HL-60 (cell line): ENCODE measurements at regions not wholly inside any gene's neighbourhood (a gene's known extent, or its start where the extent isn't known, plus 50 kb on each side); places are given as distances from the start of the nearest gene placed in this dataset.

Source experiments
- DNase-seq, 2 experiments: peaks; one replicate each; pipeline ENCODE4 v3.0.0-alpha.2; 2010 to 2020; ENCODE audit warnings: low read depth in 1 of 2, low spot score in 1 of 2
- H3K27ac ChIP-seq: fragments of 250-450 bp; sonication (Bioruptor Pico); replicated peaks from 2 replicates; pipeline ENCODE4 v1.5.1; 2020; ENCODE audit warnings: mild to moderate bottlenecking, moderate library complexity
- H3K27me3 ChIP-seq: fragments of 250-450 bp; sonication (Bioruptor Pico); 2 replicates; pipeline ENCODE4 v1.5.1; 2021; ENCODE audit warnings: mild to moderate bottlenecking, moderate library complexity; ENCODE audit not compliant: insufficient read depth, poor library complexity, severe bottlenecking
- H3K4me3 ChIP-seq: replicated peaks from 2 replicates; pipeline ENCODE4 v1.5.1; 2011; ENCODE audit warnings: mild to moderate bottlenecking, control low read depth, low read length; ENCODE audit not compliant: insufficient read depth
- CTCF ChIP-seq: IDR thresholded peaks from one replicate; pipeline ENCODE4 v1.5.1; 2011; ENCODE audit warnings: low read length, control low read depth, inconsistent platforms; ENCODE audit not compliant: insufficient read depth
- GABPA ChIP-seq: IDR thresholded peaks from 2 replicates; pipeline ENCODE4 v1.6.1; 2012; ENCODE audit warnings: low read depth
- POLR2AphosphoS5 ChIP-seq: IDR thresholded peaks from 2 replicates; pipeline ENCODE4 v1.6.1; 2012; ENCODE audit warnings: low read depth
- REST ChIP-seq: IDR thresholded peaks from 2 replicates; pipeline ENCODE4 v1.6.1; 2012; ENCODE audit warnings: low read depth; ENCODE audit not compliant: insufficient replicate concordance
- SPI1 ChIP-seq: IDR thresholded peaks from 2 replicates; pipeline ENCODE4 v1.6.1; 2012; ENCODE audit warnings: low read depth, mild to moderate bottlenecking, borderline replicate concordance

GRCh38 chr14:28059254-28059653 lies 707.3 kb upstream of the FOXG1 start:
- H3K27ac ChIP-seq, result no peak overlapping the region
- no peak overlapping the region for H3K4me3 ChIP-seq
- DNase-seq, result no peak
- no peak for TF ChIP-seq SPI1
- TF ChIP-seq CTCF, result no peak
- TF ChIP-seq POLR2AphosphoS5, result no peak
- TF ChIP-seq REST, result no peak
- no peak for TF ChIP-seq GABPA
- H3K27me3 ChIP-seq, result no peaks in the 10 kb centered on the region

- Histone ChIP-seq H3K27me3 (no peaks in the 10 kb centered on the region), H3K4me3 (no peak overlapping the region), H3K27ac (no peak overlapping the region)
- no peak for TF ChIP-seq SPI1
- no peak for TF ChIP-seq GABPA
- no peak for TF ChIP-seq POLR2AphosphoS5
- TF ChIP-seq REST, result no peak
- no peak for TF ChIP-seq CTCF
- no peak for DNase-seq
These were observed 705.6 kb upstream of the FOXG1 start for GRCh38 chr14:28061006-28061405.

GRCh38 chr14:28077021-28077420 lies 689.6 kb upstream of the FOXG1 start:
- Histone ChIP-seq H3K27ac (no peak overlapping the region), H3K4me3 (no peak overlapping the region), H3K27me3 (no peaks in the 10 kb centered on the region)
- TF ChIP-seq GABPA (no peak), SPI1 (no peak), REST (no peak), CTCF (no peak), POLR2AphosphoS5 (no peak)
- DNase-seq, result no peak
